GM21526 (cell line): ENCODE measurements at regions not wholly inside any gene's neighbourhood (a gene's known extent, or its start where the extent isn't known, plus 50 kb on each side); places are given as distances from the start of the nearest gene placed in this dataset.
"Not testable (repeated sequence)": the region's sequence is repeated elsewhere in the genome, so short reads cannot be mapped to it uniquely, and the experiment has no call there.

Source experiments
- ATAC-seq: cut with Tn5 transposase; IDR thresholded peaks from one replicate; pipeline ENCODE4 v1.9.1; 2021; ENCODE audit warnings: moderate library complexity; ENCODE audit not compliant: unreplicated experiment, low FRiP score

DNA sequence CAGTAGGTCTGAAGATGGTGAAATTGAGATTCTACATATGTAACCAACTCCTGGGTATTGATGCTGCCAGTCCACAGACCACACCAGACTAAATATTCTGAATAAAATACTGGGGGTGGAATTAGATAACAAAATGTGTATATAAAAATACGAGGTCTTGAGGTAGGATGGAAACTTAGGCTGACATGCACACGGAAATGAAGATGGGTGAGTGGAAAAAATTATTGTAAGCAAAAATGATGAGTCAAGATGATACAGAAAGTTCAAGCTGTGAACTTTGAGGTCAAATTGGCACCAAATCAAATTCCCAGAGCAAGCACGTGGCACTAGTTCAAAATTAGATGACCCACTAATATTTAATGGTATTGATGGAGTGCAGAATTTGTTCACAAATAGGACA, 713.4 kb upstream of the ACO1 start:
- ATAC-seq = no peak

DNA sequence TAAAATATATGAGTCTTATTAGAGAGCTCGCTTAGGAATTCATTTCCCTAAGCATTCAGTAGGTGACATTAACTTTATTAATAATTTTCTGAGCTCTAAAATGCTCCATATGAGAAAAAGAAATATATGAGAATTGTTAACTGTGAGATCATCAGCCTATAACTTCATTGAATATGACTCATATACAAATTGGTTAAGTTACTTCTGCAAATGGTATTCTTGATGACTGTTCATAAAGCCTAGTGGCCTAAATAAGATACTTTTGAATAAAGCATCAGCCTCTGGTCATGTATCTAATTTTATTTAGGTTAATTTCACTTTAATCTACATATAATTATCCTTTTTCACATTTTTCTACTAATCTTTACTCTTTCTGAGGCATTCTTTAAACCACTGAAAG, 710.2 kb upstream of the ACO1 start:
- no peak for ATAC-seq

DNA sequence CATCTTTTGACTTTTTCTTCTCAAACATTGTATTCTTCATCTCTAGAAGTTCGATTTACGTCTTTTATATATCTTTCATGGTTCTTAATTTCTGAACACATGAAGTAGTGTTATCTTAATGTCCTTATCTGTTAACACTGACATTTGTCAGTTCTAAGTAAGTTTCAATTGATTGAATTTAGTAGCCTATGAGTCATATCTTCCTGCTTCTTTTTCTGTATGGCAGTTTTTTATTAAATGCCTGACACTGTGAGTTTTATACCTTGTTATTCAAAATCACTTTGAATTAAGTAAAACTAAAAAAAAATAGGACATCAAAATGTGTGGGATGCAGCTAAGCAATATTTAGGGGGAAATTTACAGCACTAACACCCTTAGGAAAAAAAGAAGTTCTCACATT, 707.0 kb upstream of the ACO1 start:
- no peak for ATAC-seq

DNA sequence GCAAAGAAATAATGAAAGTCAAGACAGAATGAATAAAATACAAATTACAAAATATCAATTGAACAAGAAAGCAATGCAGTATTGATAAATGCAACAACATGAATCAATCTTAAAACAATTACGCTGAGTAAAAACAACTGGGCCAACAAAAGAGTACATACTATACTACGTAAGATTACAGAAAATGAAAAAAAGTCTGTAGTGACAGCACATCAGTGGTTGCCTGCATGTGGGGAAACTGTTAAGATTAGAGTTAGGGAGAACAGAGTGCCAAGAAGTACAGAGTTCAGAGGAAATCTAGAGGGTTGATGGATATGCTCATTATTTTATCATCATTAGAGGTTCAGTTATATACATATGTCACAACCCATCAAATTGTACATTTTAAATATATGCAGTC, 706.6 kb upstream of the ACO1 start:
- no peak for ATAC-seq

DNA sequence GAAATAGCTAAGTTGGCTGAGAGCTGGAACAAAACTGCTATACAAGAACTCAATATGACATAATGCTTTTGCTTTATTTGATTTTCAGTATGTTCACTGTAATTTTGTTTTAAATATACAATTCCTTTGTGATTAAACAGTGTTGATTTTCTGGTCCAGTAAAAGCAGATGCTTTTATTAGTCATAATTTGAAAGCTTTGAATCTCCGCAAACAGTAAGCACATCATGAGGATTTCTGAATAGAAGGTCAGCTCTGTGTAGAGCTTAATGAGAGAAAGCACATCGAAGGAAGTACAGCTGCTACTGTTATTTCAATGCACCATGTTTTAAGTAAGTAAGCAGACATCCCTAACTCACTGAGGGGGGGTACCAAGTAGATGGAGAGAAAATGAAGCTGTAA, 701.3 kb upstream of the ACO1 start:
- ATAC-seq = no peak

DNA sequence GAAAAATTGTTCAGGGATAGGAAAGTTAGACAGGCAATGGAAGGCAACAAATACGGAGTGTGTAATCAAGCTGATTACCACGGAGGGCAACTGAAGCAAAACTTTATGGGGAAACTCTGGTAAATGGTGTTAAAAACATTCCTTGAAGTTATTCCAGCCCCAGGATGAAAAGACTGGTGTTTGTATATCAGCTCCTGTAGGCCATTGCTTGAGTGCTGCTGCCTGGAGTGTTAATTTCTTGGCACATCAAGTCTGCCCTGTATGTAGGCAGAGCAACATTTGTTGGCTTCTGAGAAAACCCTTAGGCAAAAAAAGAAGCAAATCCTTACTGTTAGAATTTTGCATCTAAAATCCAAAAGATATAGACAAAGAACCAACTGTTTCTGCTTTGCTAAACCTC, 686.5 kb upstream of the ACO1 start:
- ATAC-seq = no peak

DNA sequence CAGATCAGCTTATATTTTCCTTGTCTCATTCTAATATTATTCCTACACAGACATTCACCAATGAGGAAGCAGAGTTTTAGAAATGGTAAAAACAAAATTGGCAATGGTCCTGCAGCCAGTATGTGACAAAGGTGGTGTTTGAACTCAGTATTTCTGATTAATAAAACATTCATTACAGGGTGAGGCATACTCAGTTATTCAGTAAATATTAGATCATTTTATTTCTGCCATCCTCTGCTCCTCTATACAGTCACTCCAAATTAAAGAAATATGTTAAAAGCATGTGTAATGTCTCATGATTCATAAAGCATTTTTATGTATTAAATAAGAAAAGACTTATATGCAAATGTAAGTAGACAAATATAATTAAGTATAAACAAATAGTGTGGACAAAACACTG, 684.6 kb upstream of the ACO1 start:
- ATAC-seq = no peak

DNA sequence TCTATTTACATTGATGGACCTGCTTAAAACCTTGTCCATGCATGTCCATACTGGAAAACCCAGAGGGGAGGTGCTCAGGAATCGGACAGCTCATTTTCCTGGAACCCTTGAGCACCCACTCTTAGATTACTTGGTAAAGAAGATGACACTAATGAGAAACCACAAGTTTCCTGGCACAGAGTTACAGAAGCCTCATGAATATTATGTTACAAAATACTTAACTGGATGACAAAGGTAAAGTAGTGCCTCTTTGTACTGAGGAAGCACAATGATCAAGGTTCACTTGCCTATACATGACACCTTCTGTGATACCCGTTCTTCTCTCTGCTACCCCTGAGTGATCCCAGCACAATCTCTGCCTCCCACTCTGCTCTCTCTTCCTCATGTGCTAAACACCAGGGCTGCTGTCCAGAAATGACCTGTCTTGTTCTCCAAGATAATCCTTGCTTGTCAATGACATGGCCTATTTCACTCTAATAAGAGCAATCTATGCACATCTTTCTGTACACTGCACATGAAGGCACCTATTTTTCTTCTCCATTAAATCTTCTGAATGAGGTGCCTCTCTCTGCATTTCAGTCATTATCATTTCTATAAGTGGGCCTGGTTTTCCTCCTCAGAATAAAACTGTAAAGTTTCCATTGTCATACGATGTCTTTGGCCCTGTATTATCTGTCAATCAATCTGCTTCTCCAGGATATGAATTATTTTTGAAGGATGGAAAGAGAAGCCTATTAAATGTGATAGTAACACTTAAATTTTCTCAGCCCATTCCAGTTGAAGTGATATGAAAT, 684.0 kb upstream of the ACO1 start:
- ATAC-seq = no peak

DNA sequence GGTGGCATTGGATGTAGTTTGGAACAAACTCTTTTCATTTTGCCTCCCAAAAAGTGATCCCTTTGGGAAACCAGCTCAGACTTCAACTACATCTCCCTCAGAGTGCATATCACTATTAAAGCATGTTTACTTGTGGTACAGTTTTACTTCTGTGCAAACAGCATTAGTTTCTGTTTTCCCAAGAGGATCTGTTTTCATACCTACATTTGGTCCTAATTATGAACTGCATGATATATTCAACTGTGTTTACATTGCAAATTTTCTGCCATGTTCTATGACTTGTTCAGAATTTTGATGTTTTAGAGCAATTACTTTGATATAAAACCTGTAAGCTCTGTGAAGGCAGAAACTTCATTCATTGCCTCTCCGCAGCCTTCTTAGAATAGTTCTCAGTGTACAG, 681.5 kb upstream of the ACO1 start:
- ATAC-seq = no peak

DNA sequence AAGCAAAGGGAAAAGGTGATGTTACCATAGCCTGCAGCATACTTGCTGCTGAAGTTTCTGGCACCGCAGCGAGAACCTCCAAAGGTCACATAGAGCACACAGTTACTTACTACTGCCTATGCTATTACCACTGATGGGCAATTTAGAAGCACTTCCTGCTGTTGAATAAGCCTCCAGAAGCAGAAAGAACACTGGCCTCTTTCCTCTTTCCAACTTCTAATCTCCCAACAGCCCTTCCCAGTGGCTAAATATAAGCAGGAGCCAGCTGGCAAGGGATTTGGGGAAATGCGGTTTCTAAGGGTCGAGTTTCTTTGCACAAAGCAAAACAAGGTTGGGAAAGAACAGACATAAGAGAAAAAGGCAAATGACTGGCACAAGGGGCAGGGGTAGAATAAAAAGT, 669.2 kb upstream of the ACO1 start:
- no peak for ATAC-seq

DNA sequence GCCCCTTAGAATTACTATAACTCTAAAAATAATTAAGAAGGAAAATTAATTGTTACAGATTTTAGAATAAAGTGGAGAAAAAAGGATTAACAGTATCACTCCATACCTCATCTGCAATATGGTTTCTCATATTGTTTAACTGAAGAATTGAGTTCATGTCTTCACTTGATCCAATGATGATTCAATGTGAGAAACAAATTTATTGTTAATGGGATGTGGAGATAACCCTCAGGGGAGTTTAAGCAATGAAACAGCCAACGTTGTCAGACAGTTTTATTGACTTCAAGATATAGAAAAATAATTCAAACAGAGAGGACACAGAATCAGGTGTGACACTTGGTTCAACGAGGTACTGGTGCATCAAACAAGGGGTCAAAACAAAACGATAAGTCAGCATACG, 665.2 kb upstream of the ACO1 start:
- ATAC-seq = no peak

DNA sequence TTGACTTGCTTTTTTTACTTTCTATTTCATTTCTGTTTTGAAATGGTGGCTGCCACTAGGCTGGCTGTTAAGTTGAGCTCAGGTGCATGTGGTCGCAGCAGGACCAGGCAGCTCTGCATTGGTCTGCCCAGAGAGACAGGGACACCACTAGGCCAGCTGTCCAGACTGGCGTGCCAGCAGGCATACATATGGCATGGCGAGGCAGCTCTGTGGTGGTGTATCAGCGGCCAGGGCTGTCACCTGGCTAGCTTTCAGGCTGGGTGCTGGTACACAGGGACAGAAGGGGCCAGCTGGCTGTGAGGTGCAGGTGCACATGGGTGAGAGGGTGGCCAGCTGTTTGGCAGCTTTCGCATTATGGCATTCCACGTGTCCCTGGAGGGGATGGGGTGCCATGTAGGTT, 654.0 kb upstream of the ACO1 start:
- no peak for ATAC-seq

DNA sequence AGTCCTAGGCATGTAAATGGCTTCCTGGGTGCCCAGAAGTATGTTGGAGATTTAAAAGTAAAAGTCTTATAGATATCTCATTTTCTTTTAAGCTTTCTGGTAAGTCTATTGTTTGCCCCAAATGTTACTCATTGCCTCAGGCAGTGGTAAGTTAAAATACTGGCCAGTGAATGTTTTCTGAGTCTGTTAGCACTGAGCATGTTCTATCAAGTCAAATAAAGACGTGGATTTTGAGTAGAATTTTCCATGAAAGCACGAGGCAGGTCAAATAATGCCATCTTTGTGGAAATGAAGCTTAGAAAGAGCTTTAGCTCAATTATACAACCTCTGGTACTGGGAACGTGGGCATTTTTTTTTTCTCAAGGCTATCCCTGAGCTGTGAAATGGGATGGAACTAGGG, 651.3 kb upstream of the ACO1 start:
- ATAC-seq = no peak

DNA sequence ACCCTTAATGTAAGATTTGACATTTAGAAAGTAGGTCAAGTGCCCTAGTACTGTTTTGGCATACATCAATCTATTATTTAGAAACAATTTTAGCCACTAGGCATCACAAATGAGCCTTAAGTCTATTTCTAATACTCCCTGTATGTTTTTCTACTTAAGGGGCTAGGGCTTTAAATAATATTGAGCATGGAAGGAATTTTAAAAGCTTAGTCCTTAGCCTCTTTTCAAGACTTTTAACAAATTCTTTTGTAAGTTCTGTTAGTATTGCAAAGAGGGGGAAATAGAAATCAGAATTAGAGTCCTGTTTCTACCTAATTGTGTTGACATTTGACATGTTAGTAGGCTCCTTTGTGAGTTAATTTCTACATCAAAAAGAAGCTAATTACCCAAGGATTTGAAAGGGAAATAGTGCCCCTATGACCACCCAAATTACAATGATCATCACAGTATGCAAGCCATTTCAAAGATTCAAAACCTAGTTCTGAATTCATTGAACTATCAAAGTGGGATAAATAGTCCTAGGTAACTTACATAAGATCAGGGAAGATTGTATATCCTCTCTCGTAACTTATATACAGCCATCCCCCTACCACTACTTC, 647.8 kb upstream of the ACO1 start:
- ATAC-seq = no peak

DNA sequence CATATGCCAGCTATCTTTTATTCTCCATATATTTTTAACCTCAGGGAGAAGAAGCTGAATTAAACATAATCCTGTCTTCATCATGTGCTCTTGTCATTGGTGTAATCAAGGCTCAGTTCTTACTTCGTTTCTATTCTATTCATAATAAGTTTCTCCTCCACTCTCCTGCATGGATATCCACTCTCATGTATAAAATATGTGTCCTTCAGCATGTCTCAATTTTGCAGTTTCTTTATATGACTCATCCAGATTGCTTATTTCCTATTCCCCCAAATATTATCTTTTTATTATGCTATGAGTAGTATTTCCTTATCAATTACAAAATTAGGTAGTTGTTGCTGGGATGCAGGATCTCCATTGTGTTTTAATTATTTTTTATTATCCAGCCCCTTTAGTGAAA, 643.7 kb upstream of the ACO1 start:
- no peak for ATAC-seq

DNA sequence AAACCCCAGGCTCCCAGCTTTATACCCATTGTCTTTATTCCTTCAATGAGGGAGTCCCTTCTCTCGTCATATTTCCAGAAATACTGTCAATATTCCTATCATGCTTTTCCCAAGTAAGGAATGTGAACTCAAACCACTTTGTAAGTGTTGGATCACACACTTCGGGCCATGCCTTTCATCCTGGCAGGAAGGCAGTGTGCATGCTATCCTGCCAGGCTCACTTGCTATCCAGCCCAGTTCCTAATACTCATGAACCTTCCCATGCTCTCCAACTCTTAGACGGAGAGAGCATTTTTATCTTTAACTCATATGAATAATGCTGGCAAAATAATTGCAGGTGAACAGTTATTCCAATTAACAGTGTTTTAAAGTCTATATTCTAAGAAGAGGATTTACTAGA, 639.9 kb upstream of the ACO1 start:
- no peak for ATAC-seq

DNA sequence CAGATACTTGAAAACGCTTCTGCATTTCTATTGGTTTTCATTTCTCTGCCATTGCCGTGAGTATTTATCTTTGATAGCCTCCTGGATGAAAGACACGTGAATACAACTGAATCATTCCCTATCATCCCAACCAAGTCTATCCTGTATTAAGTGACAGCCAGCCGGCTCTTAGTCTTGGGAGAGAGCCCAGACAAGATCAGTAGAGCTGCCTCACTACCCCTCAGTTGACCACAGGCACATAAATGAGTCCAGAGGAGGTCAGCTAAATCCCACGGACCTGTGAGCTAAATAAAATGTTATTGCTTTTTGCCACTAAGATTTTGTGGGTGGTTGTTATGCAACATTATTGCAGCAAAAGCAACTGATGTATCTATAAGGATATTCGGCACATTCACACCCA, 639.0 kb upstream of the ACO1 start:
- no peak for ATAC-seq

DNA sequence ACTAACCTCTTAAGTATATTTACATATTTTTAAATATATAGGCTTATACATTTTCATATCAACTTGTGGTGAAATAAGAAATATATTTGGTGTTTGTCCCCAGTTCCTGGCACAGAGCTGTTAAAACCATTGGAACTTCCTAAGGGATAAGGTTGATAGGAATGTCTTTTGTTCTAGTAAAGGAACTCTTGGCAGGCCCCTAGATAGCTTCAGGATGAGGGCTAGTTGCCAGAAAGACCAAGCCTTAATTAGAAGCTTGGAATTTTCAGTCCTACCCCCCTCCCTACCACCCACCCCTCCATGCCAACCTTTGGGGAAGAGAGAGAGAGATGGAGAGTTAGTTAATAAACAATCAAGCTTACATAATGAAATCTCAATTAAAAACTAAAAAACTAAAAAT, 638.6 kb upstream of the ACO1 start:
- ATAC-seq = no peak

DNA sequence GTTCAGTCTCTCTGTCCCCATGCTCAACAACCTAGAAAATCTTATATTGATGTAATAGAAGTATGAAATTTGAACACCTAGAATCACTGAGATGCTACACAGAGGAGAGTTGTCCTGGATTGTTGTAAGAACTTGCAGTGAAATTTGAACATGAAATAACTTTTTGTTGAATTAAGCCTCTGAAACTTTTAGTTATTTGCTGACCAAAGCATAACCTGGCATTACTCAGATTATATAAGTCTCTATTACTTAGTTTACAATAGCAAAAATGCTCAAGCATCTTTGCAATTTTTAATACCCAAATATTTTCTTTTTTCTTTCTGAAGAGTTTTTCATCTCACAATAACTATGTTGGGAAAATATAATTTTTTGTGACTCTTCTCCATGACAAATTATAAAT, 630.7 kb upstream of the ACO1 start:
- no peak for ATAC-seq

DNA sequence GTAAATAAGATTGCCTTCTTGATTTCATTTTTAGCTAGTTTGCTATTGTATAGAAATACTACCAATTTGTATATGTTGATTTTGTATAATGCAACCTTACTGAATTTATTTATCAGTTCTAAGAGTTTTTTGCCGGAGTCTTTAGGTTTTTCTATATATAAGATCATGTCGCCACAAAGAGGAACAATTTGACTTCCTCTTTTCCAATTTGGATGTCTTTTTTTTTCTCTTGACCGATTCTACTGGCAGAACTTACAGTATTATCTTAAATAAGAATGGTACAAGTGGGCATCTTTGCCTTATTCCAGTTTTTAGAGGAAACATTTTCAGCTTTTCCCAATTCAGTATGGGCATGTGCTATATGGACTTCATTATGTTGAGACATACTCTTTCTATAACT, 624.7 kb upstream of the ACO1 start:
- ATAC-seq = no peak

DNA sequence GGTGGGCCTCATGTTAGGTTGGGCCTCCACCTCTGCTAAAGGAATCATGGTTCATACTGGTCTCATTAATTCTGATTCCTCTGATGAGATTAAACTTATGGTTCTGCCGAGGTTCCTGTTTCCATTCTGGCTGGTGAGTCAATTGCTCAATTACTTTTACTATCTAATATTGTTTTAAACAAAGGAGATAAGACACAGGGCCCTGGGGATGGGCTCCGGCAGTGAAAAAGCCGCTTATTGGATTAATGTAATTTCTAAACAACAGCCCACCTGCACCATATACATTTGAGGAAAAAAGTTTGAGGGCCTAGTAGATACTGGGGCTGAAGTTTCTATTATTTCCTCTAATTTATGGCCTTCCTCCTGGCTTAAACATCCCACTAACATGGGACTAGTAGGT, 610.4 kb upstream of the ACO1 start:
- ATAC-seq = not testable (repeated sequence)

DNA sequence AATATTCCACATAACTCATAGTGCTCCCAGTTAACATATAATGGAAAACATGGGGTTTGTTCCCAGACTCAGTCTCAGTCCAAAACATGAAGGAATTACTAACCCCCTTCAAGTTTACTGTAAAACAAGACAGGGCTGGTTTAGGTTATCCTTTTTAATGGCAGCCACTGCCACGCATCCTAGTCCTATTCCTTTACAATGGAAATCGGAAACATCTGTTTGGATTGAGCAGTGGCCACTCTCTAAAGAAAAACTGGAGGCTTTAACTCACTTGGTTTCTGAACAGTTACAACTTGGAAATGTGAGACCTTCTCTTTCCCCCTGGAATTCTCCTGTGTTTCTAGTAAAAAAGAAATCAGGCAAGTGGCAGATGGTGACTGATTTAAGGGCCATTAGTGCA, 609.9 kb upstream of the ACO1 start:
- no peak for ATAC-seq

DNA sequence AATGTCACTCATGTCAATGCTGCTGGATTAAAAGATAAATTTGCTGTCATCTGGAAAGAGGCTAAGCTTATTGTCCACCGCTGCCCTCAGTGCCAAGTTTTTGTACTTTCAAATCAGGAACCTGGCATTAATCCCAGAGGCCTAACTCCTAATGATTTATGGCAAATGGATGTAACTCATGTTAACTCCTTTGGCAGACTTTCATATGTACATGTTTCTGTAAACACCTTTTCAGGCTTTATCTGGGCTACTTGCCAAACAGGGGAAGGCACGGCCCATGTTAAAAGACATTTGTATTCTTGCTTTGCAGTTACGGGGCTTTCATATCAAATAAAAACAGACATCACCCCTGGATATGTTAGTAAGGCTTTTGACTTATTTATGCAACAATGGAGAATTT, 608.0 kb upstream of the ACO1 start:
- ATAC-seq = no peak
